ENCODE measurements at regions not wholly inside any gene's neighbourhood (a gene's known extent, or its start where the extent isn't known, plus 50 kb on each side); places are given as distances from the start of the nearest gene placed in this dataset.
"Not testable (repeated sequence)": the region's sequence is repeated elsewhere in the genome, so short reads cannot be mapped to it uniquely, and the experiment has no call there.

- DNase-seq = no peak
These were observed 359.3 kb downstream of the NPIPA8 start for GRCh38 chr16:17977260-17977659.

GRCh38 chr16:17972460-17972943, 364.0 kb downstream of the NPIPA8 start:
- no peak for DNase-seq

GRCh38 chr16:17970816-17971331, 365.7 kb downstream of the NPIPA8 start:
- no peak for DNase-seq

GRCh38 chr16:17970157-17970765, 366.3 kb downstream of the NPIPA8 start:
- DNase-seq = no peak

- no peak for DNase-seq
These were observed 371.2 kb downstream of the NPIPA8 start for GRCh38 chr16:17965133-17965900.

- no peak for DNase-seq
These were observed 372.3 kb downstream of the NPIPA8 start for GRCh38 chr16:17964196-17964595.

- peak; percentile 55 for DNase-seq
These were observed 373.2 kb downstream of the NPIPA8 start for GRCh38 chr16:17963185-17963836.

- peak; percentile 73 for DNase-seq
These were observed 373.8 kb downstream of the NPIPA8 start for GRCh38 chr16:17962726-17963125.

GRCh38 chr16:17961822-17962221, 374.7 kb downstream of the NPIPA8 start:
- DNase-seq = not testable (repeated sequence)

- peak; percentile 51 for DNase-seq
These were observed 385.2 kb downstream of the NPIPA8 start for GRCh38 chr16:17951378-17951777.

GRCh38 chr16:17949982-17950250, 386.6 kb downstream of the NPIPA8 start:
- DNase-seq = no peak

GRCh38 chr16:17949141-17949981, 387.2 kb downstream of the NPIPA8 start:
- no peak for DNase-seq

GRCh38 chr16:17947637-17948036, 388.9 kb downstream of the NPIPA8 start:
- DNase-seq = no peak

GRCh38 chr16:17947165-17947564, 389.4 kb downstream of the NPIPA8 start:
- DNase-seq = no peak

GRCh38 chr16:17945080-17945601, 391.4 kb downstream of the NPIPA8 start:
- DNase-seq = no peak

- no peak for DNase-seq
These were observed 392.2 kb downstream of the NPIPA8 start for GRCh38 chr16:17944345-17944744.

GRCh38 chr16:17942067-17942466, 394.5 kb downstream of the NPIPA8 start:
- DNase-seq = no peak

GRCh38 chr16:17940584-17941364, 395.8 kb downstream of the NPIPA8 start:
- no peak for DNase-seq

GRCh38 chr16:17939723-17940122, 396.8 kb downstream of the NPIPA8 start:
- DNase-seq = no peak

GRCh38 chr16:17939122-17939536, 397.4 kb downstream of the NPIPA8 start:
- no peak for DNase-seq

- no peak for DNase-seq
These were observed 398.0 kb downstream of the NPIPA8 start for GRCh38 chr16:17938546-17938945.

Measured in islet precursor cell (in vitro differentiated cells).